Activated naive CD8-positive, alpha-beta T cell treated with anti-CD3 and anti-CD28 coated beads, Interleukin-2, amount 10 ng/mL, durations not matched to agents 7 days and 5 days (primary cell): ENCODE measurements at regions not wholly inside any gene's neighbourhood (a gene's known extent, or its start where the extent isn't known, plus 50 kb on each side); places are given as distances from the start of the nearest gene placed in this dataset.

Experiments
- ATAC-seq: fragments of 150-1000 bp; cut with Tn5 transposase; one replicate; pipeline ENCODE4 v1.10.0; 2021; ENCODE audit warnings: low read depth, moderate library complexity
- POLR2A ChIA-PET: fragments of 350-600 bp; sonication (Branson Sonifier 250); formaldehyde crosslinking; loops from one replicate; lab custom pipeline; 2021; ENCODE audit warnings: antibody characterized with exemption; lab: Charles Lee
- DNase-seq: peaks from one replicate; pipeline ENCODE4 v3.0.0; 2021
- H3K27ac Mint-ChIP-seq: one replicate; pipeline ENCODE4 v1.8.0; 2022; ENCODE audit warnings: mild to moderate bottlenecking, mixed read lengths
- H3K27me3 Mint-ChIP-seq: one replicate; pipeline ENCODE4 v1.8.0; 2022; ENCODE audit warnings: mild to moderate bottlenecking, moderate library complexity, mixed read lengths
- H3K36me3 Mint-ChIP-seq: one replicate; pipeline ENCODE4 v1.8.0; 2021; ENCODE audit warnings: mild to moderate bottlenecking, mixed read lengths
- H3K4me1 Mint-ChIP-seq: one replicate; pipeline ENCODE4 v1.8.0; 2021; ENCODE audit warnings: mixed read lengths
- H3K4me3 Mint-ChIP-seq: one replicate; pipeline ENCODE4 v1.8.0; 2022; ENCODE audit warnings: mild to moderate bottlenecking, moderate library complexity, mixed read lengths
- H3K9me3 Mint-ChIP-seq: one replicate; pipeline ENCODE4 v1.8.0; 2021; ENCODE audit warnings: mixed read lengths

GRCh38 chrY:7920382-7920781 is 1008.8 kb upstream of the AMELY start:
- H3K9me3 Mint-ChIP-seq: no peaks in the 10 kb centered on the region
- H3K4me1 Mint-ChIP-seq: no peaks in the 10 kb centered on the region

GRCh38 chrY:7888506-7888905 is 977.0 kb upstream of the AMELY start:
- H3K36me3 Mint-ChIP-seq: no peaks in the 10 kb centered on the region
- H3K4me3 Mint-ChIP-seq: no peak overlapping the region
- H3K27ac Mint-ChIP-seq: no peak overlapping the region
- peaks cover 3% of the 10 kb centered on the region for H3K27me3 Mint-ChIP-seq
- no peaks in the 10 kb centered on the region for H3K9me3 Mint-ChIP-seq
- no peak for ATAC-seq
- H3K4me1 Mint-ChIP-seq: no peaks in the 10 kb centered on the region
- no peak for DNase-seq
- POLR2A ChIA-PET: no interaction called here

More at GRCh38 chrY:7920382-7920781, 1008.8 kb upstream of the AMELY start:
- Mint-ChIP-seq H3K27ac (no peak overlapping the region), H3K36me3 (no peaks in the 10 kb centered on the region), H3K4me3 (no peak overlapping the region), H3K27me3 (no peaks in the 10 kb centered on the region)
- DNase-seq: no peak
- POLR2A ChIA-PET: no interaction called here
- ATAC-seq: no peak

GRCh38 chrY:7881696-7882095 is 970.1 kb upstream of the AMELY start:
- no peaks in the 10 kb centered on the region for H3K27me3 Mint-ChIP-seq
- DNase-seq (no peak), ATAC-seq (no peak)
- no peaks in the 10 kb centered on the region for H3K9me3 Mint-ChIP-seq
- POLR2A ChIA-PET: no interaction called here
- no peak overlapping the region for H3K4me3 Mint-ChIP-seq
- no peaks in the 10 kb centered on the region for H3K36me3 Mint-ChIP-seq
- no peaks in the 10 kb centered on the region for H3K4me1 Mint-ChIP-seq
- H3K27ac Mint-ChIP-seq: no peak overlapping the region

GRCh38 chrY:7879245-7879644 is 967.7 kb upstream of the AMELY start:
- Mint-ChIP-seq H3K36me3 (no peaks in the 10 kb centered on the region), H3K9me3 (no peaks in the 10 kb centered on the region), H3K4me1 (no peaks in the 10 kb centered on the region), H3K4me3 (no peak overlapping the region), H3K27ac (no peak overlapping the region), H3K27me3 (no peaks in the 10 kb centered on the region)
- DNase-seq (no peak), ATAC-seq (no peak)
- POLR2A ChIA-PET: no interaction called here

- H3K4me3 Mint-ChIP-seq: no peak overlapping the region
- no peaks in the 10 kb centered on the region for H3K9me3 Mint-ChIP-seq
- no peaks in the 10 kb centered on the region for H3K27me3 Mint-ChIP-seq
- POLR2A ChIA-PET: no interaction called here
- no peak for ATAC-seq
- no peak for DNase-seq
- no peak overlapping the region for H3K27ac Mint-ChIP-seq
- H3K4me1 Mint-ChIP-seq: no peaks in the 10 kb centered on the region
- H3K36me3 Mint-ChIP-seq: no peaks in the 10 kb centered on the region
Observed at GRCh38 chrY:7878719-7879118, 967.2 kb upstream of the AMELY start.

GRCh38 chrY:7877458-7877857 is 965.9 kb upstream of the AMELY start:
- Mint-ChIP-seq H3K4me1 (no peaks in the 10 kb centered on the region), H3K27me3 (no peaks in the 10 kb centered on the region), H3K4me3 (no peak overlapping the region), H3K27ac (no peak overlapping the region), H3K36me3 (no peaks in the 10 kb centered on the region), H3K9me3 (no peaks in the 10 kb centered on the region)
- no peak for ATAC-seq
- POLR2A ChIA-PET: no interaction called here
- DNase-seq: no peak

- no peak for ATAC-seq
- POLR2A ChIA-PET: no interaction called here
- no peaks in the 10 kb centered on the region for H3K9me3 Mint-ChIP-seq
Observed at GRCh38 chrY:7874080-7874479, 962.5 kb upstream of the AMELY start.

GRCh38 chrY:7871304-7871932 is 959.9 kb upstream of the AMELY start:
- H3K9me3 Mint-ChIP-seq: no peaks in the 10 kb centered on the region
- ATAC-seq (no peak), DNase-seq (no peak)
- H3K27me3 Mint-ChIP-seq: no peaks in the 10 kb centered on the region
- no peaks in the 10 kb centered on the region for H3K4me1 Mint-ChIP-seq
- H3K36me3 Mint-ChIP-seq: no peaks in the 10 kb centered on the region
- POLR2A ChIA-PET: no interaction called here
- H3K27ac Mint-ChIP-seq: no peak overlapping the region
- H3K4me3 Mint-ChIP-seq: no peak overlapping the region

More at GRCh38 chrY:7874080-7874479, 962.5 kb upstream of the AMELY start:
- DNase-seq: no peak
- H3K27ac Mint-ChIP-seq: no peak overlapping the region
- H3K4me3 Mint-ChIP-seq: no peak overlapping the region
- no peaks in the 10 kb centered on the region for H3K36me3 Mint-ChIP-seq
- no peaks in the 10 kb centered on the region for H3K27me3 Mint-ChIP-seq
- H3K4me1 Mint-ChIP-seq: no peaks in the 10 kb centered on the region

GRCh38 chrY:7866976-7867375 is 955.4 kb upstream of the AMELY start:
- no peaks in the 10 kb centered on the region for H3K9me3 Mint-ChIP-seq
- no peaks in the 10 kb centered on the region for H3K36me3 Mint-ChIP-seq
- POLR2A ChIA-PET: no interaction called here
- H3K4me3 Mint-ChIP-seq: no peak overlapping the region
- H3K27ac Mint-ChIP-seq: no peak overlapping the region
- DNase-seq (no peak), ATAC-seq (no peak)
- no peaks in the 10 kb centered on the region for H3K4me1 Mint-ChIP-seq
- H3K27me3 Mint-ChIP-seq: no peaks in the 10 kb centered on the region

- no peak for ATAC-seq
Observed at GRCh38 chrY:7860781-7861614, 949.4 kb upstream of the AMELY start.

GRCh38 chrY:7850191-7850590 is 938.6 kb upstream of the AMELY start:
- H3K27ac Mint-ChIP-seq: no peak overlapping the region
- H3K36me3 Mint-ChIP-seq: no peaks in the 10 kb centered on the region
- ATAC-seq (no peak), DNase-seq (no peak)
- no peak overlapping the region for H3K4me3 Mint-ChIP-seq
- H3K4me1 Mint-ChIP-seq: no peaks in the 10 kb centered on the region
- no peaks in the 10 kb centered on the region for H3K9me3 Mint-ChIP-seq
- peaks cover 2% of the 10 kb centered on the region for H3K27me3 Mint-ChIP-seq
- POLR2A ChIA-PET: no interaction called here

More at GRCh38 chrY:7860781-7861614, 949.4 kb upstream of the AMELY start:
- Mint-ChIP-seq H3K27ac (no peak overlapping the region), H3K4me1 (no peaks in the 10 kb centered on the region), H3K36me3 (no peaks in the 10 kb centered on the region), H3K4me3 (no peak overlapping the region), H3K9me3 (no peaks in the 10 kb centered on the region), H3K27me3 (no peaks in the 10 kb centered on the region)
- POLR2A ChIA-PET: no interaction called here
- DNase-seq: no peak

- Mint-ChIP-seq H3K27ac (no peak overlapping the region), H3K27me3 (peaks cover 2% of the 10 kb centered on the region), H3K9me3 (peaks cover 2% of the 10 kb centered on the region), H3K4me1 (no peaks in the 10 kb centered on the region), H3K4me3 (no peak overlapping the region), H3K36me3 (no peaks in the 10 kb centered on the region)
- DNase-seq (no peak), ATAC-seq (no peak)
- POLR2A ChIA-PET: no interaction called here
Observed at GRCh38 chrY:7845776-7846175, 934.2 kb upstream of the AMELY start.

GRCh38 chrY:7837046-7837445 is 925.5 kb upstream of the AMELY start:
- POLR2A ChIA-PET: no interaction called here
- Mint-ChIP-seq H3K4me1 (no peaks in the 10 kb centered on the region), H3K27me3 (no peaks in the 10 kb centered on the region), H3K4me3 (no peak overlapping the region), H3K27ac (no peak overlapping the region), H3K36me3 (no peaks in the 10 kb centered on the region), H3K9me3 (no peaks in the 10 kb centered on the region)
- DNase-seq (no peak), ATAC-seq (no peak)

- no peak overlapping the region for H3K4me3 Mint-ChIP-seq
- no peak for ATAC-seq
- no peaks in the 10 kb centered on the region for H3K9me3 Mint-ChIP-seq
- H3K27me3 Mint-ChIP-seq: no peaks in the 10 kb centered on the region
- H3K27ac Mint-ChIP-seq: no peak overlapping the region
- no peak for DNase-seq
- no peaks in the 10 kb centered on the region for H3K36me3 Mint-ChIP-seq
- POLR2A ChIA-PET: no interaction called here
- H3K4me1 Mint-ChIP-seq: no peaks in the 10 kb centered on the region
Observed at GRCh38 chrY:7836366-7836765, 924.8 kb upstream of the AMELY start.
